ENCODE measurements at regions not wholly inside any gene's neighbourhood (a gene's known extent, or its start where the extent isn't known, plus 50 kb on each side); places are given as distances from the start of the nearest gene placed in this dataset.

- no peak for DNase-seq (ENCODE audit: extremely low read depth, low read depth)
- H3K4me3 ChIP-seq (replicated peaks; ENCODE audit: low read depth, low read length) = no peak overlapping the region
- peak; percentile 10 for TF ChIP-seq CTCF (IDR thresholded peaks at IDR 0.05; ENCODE audit: low read depth, low read length, missing control alignments)
Measured at GRCh38 chr10:111756217-111757061, 427.1 kb downstream of the GPAM start.

GRCh38 chr10:111758593-111758992, 425.0 kb downstream of the GPAM start:
- TF ChIP-seq CTCF (IDR thresholded peaks at IDR 0.05; ENCODE audit: low read depth, low read length, missing control alignments) = no peak
- no peak for DNase-seq (ENCODE audit: extremely low read depth, low read depth)
- H3K4me3 ChIP-seq (replicated peaks; ENCODE audit: low read depth, low read length) = no peak overlapping the region

DNA sequence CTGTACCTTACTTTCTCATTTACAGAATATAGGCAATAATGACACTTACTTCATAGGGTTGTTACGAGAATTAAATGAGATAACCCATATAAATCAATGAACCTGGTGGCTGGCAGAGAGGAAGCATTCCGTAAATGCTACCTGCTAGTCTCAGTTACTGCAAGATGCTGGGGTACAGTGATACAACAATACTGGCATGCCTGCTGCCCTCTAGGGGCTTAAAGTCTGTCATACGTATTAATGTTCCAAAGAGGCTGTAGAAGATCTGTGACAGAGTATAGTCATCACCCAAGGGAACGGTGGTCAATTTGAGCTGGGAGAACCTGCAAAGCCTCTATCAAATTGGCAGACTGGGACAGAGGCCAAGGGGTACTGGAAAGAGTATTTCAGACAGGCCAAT, 421.5 kb downstream of the GPAM start:
- DNase-seq (ENCODE audit: extremely low read depth, low read depth) = no peak
- TF ChIP-seq CTCF (IDR thresholded peaks at IDR 0.05; ENCODE audit: low read depth, low read length, missing control alignments) = no peak
- no peak overlapping the region for H3K4me3 ChIP-seq (replicated peaks; ENCODE audit: low read depth, low read length)

GRCh38 chr10:111765216-111765615, 418.3 kb downstream of the GPAM start:
- no peak overlapping the region for H3K4me3 ChIP-seq (replicated peaks; ENCODE audit: low read depth, low read length)
- no peak for DNase-seq (ENCODE audit: extremely low read depth, low read depth)
- TF ChIP-seq CTCF (IDR thresholded peaks at IDR 0.05; ENCODE audit: low read depth, low read length, missing control alignments) = no peak

DNA sequence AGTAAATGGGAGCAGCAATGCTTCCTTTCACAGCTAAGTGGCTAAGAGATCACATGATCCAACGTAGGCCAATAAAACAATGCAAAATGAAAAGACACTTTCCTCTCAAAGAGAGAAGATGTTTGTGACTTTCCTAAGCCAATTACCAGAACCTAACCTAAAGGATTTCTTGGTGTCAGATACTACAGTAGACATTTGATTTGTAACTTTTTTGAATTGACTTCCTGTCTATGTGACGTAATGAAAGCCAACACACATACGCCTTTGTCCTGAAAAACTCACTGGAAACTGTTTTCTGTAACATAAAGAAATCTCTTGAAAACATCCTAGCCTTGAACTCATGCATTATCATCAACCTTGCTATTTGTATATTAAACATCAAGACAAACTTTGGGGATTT, 417.1 kb downstream of the GPAM start:
- TF ChIP-seq CTCF (IDR thresholded peaks at IDR 0.05; ENCODE audit: low read depth, low read length, missing control alignments) = no peak
- H3K4me3 ChIP-seq (replicated peaks; ENCODE audit: low read depth, low read length) = no peak overlapping the region
- DNase-seq (ENCODE audit: extremely low read depth, low read depth) = no peak

- H3K4me3 ChIP-seq (replicated peaks; ENCODE audit: low read depth, low read length) = no peak overlapping the region
- no peak for TF ChIP-seq CTCF (IDR thresholded peaks at IDR 0.05; ENCODE audit: low read depth, low read length, missing control alignments)
- DNase-seq (ENCODE audit: extremely low read depth, low read depth) = no peak
Measured at GRCh38 chr10:111767661-111768060, 415.9 kb downstream of the GPAM start.

DNA sequence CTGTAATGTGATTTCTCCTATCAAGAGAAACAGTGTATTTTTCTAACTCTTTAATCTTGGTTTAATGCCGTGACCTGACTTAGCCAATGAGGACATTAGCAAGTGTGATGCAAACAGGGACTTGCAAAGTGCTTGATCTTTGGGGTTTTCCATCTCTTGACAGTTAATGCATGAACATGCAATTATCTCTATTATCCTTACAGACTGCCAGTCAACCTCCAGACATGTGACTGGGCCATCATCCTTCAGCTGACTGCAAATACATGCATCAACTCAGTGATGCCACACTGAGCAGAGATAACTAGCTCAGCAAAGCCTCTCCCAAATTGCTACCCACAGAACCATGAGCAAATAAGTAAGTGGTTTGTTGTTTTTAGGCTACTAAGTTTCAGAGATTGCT, 409.6 kb downstream of the GPAM start:
- no peak overlapping the region for H3K4me3 ChIP-seq (replicated peaks; ENCODE audit: low read depth, low read length)
- no peak for DNase-seq (ENCODE audit: extremely low read depth, low read depth)
- no peak for TF ChIP-seq CTCF (IDR thresholded peaks at IDR 0.05; ENCODE audit: low read depth, low read length, missing control alignments)
